HepG2 (cell line): ENCODE measurements at regions not wholly inside any gene's neighbourhood (a gene's known extent, or its start where the extent isn't known, plus 50 kb on each side); places are given as distances from the start of the nearest gene placed in this dataset.

ENCODE experiments used
- CREM ChIP-seq, 2 experiments: sonication (generic) in 1 of 2; formaldehyde crosslinking in 1 of 2; IDR thresholded peaks; 2 replicates each; pipeline versions ENCODE4 v1.4.0 to v1.6.1; 2016 to 2020; ENCODE audit warnings: antibody characterized with exemption in 1 of 2, mild to moderate bottlenecking in 1 of 2, missing genetic modification reagents in 1 of 2
- FOXA1 ChIP-seq, 2 experiments: fragments of 450-650 bp in 1 of 2; sonication (generic) in 1 of 2; formaldehyde crosslinking in 1 of 2; IDR thresholded peaks; 2 replicates each; pipeline versions ENCODE4 v1.4.0 to v1.6.1; 2016 to 2020; ENCODE audit warnings: missing genetic modification reagents in 1 of 2
- FOXC1 ChIP-seq: sonication (generic); formaldehyde crosslinking; IDR thresholded peaks from 2 replicates; pipeline ENCODE4 v1.8.0; 2022; ENCODE audit warnings: mild to moderate bottlenecking, missing genetic modification reagents, borderline replicate concordance
- GTF2F1 ChIP-seq: fragments of 150-350 bp; IDR thresholded peaks from 2 replicates; pipeline ENCODE4 v1.6.1; 2014; ENCODE audit warnings: low read length
- HDAC1 ChIP-seq: sonication (generic); formaldehyde crosslinking; IDR thresholded peaks from 2 replicates; pipeline ENCODE4 v1.5.1; 2020; ENCODE audit warnings: mild to moderate bottlenecking, missing genetic modification reagents
- KDM6A ChIP-seq: IDR thresholded peaks from 2 replicates; pipeline ENCODE4 v1.6.1; 2016; ENCODE audit warnings: low read depth
- LCORL ChIP-seq, 2 experiments: fragments of 450-650 bp in 1 of 2; sonication (generic) in 1 of 2; formaldehyde crosslinking in 1 of 2; IDR thresholded peaks; 2 replicates each; pipeline versions ENCODE4 v1.5.0 to v1.6.1; 2017 to 2020; ENCODE audit warnings: antibody characterized with exemption in 1 of 2, missing genetic modification reagents in 1 of 2
- PCBP2 ChIP-seq: fragments of 200-400 bp; formaldehyde crosslinking; optimal IDR thresholded peaks from 2 replicates; pipeline ENCODE3; 2018; ENCODE audit warnings: low read length, low read depth; ENCODE audit not compliant: poor library complexity, severe bottlenecking
- PITX1 ChIP-seq: sonication (generic); formaldehyde crosslinking; IDR thresholded peaks from 2 replicates; pipeline ENCODE4 v1.5.1; 2020; ENCODE audit warnings: mild to moderate bottlenecking, missing genetic modification reagents
- SATB2 ChIP-seq: sonication (generic); formaldehyde crosslinking; IDR thresholded peaks from 2 replicates; pipeline ENCODE4 v1.5.0; 2020; ENCODE audit warnings: missing genetic modification reagents
- TRIM24 ChIP-seq: sonication (generic); formaldehyde crosslinking; IDR thresholded peaks from 2 replicates; pipeline ENCODE4 v1.8.0; 2022; ENCODE audit warnings: mild to moderate bottlenecking, missing genetic modification reagents
- ZNF614 ChIP-seq: IDR thresholded peaks from 2 replicates; pipeline ENCODE4 v1.6.1; 2018; ENCODE audit warnings: missing biosample characterization, missing genetic modification reagents, inconsistent platforms, borderline replicate concordance
- ZNF674 ChIP-seq: sonication (generic); formaldehyde crosslinking; IDR thresholded peaks from 2 replicates; pipeline ENCODE4 v1.5.0; 2020; ENCODE audit warnings: low read depth, mild to moderate bottlenecking, missing genetic modification reagents
- TF ChIP-seq, protein P1 (sequence below), 2 experiments: sonication (generic) in 1 of 2; formaldehyde crosslinking in 1 of 2; IDR thresholded peaks; 2 replicates each; pipeline versions ENCODE4 v1.4.0 to v1.6.1; 2018 to 2020; ENCODE audit warnings: missing genetic modification reagents in 2 of 2, borderline replicate concordance in 1 of 2, low read depth in 1 of 2, mild to moderate bottlenecking in 1 of 2, missing biosample characterization in 1 of 2
- TF ChIP-seq, protein P2 (sequence below): sonication (generic); formaldehyde crosslinking; IDR thresholded peaks from 2 replicates; pipeline ENCODE4 v1.4.0; 2020; ENCODE audit warnings: missing genetic modification reagents
- TF ChIP-seq, protein P3 (sequence below): sonication (generic); formaldehyde crosslinking; IDR thresholded peaks from 2 replicates; pipeline ENCODE4 v1.5.0; 2020; ENCODE audit warnings: mild to moderate bottlenecking, missing genetic modification reagents
- TF ChIP-seq, protein P4 (sequence below): sonication (generic); formaldehyde crosslinking; IDR thresholded peaks from 2 replicates; pipeline ENCODE4 v1.5.0; 2020; ENCODE audit warnings: missing genetic modification reagents, mild to moderate bottlenecking, borderline replicate concordance
- TF ChIP-seq, protein P5 (sequence below): sonication (generic); formaldehyde crosslinking; IDR thresholded peaks from 2 replicates; pipeline ENCODE4 v1.9.0; 2022; ENCODE audit warnings: low read depth, missing genetic modification reagents

DNA sequence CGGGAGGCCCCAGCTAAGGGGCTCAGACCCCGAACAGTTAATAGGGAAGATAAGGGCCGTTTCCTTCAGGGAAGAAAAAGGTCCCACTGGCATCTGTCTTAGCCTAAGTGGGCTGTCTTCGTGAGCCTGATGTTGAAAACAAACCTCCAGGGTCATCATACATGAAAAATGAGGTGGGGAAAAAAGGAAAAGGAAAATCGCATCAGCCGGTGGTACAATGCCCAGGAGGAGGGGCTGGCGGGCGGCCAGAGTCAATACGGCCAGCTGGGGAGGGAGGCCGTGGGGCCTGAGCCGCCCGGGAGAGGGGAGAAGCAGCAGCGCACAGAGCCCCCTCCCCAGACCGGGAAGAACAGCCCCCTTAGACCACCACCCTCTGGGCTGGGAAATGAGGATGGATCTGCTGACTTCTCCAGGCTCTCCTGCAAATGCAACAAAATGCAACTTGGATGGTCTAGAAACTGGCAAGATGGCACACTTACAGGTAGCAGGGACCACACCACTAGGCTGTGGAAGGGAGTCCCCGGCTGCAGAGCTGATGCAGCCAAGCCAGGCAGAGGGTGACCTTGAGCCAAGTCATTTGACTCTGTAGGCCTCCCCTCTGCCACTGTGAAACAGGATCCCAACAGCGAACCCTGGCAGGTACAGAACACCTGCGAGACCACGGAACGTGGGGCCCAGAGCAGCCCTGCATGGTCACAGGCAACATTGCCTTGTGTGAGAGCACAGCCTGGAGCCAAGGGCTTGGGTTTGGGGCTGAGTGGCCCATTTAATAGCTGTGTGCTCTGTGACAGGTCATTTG lies 448.5 kb downstream of the SOX9 start (continued):
- TF ChIP-seq ZNF614 (peak; percentile 41; the same call in 1 of the 2 replicates), TRIM24 (CRISPR knock-in tag) (no peak), HDAC1 (CRISPR knock-in tag) (peak; percentile 52; the same call in 1 of the 2 replicates), KDM6A (CRISPR knock-in tag) (no peak), FOXA1 (IDR thresholded peaks at IDR 0.05) (no peak), FOXA1 (CRISPR knock-in tag; IDR thresholded peaks at IDR 0.05) (peak; percentile 74), CREM (IDR thresholded peaks at IDR 0.05) (no peak), CREM (CRISPR knock-in tag; IDR thresholded peaks at IDR 0.05) (no peak), ZNF674 (CRISPR knock-in tag) (no peak), LCORL (IDR thresholded peaks at IDR 0.05) (no peak), LCORL (CRISPR knock-in tag; IDR thresholded peaks at IDR 0.05) (no peak), SATB2 (no peak), PCBP2 (no peak), GTF2F1 (no peak), PITX1 (CRISPR knock-in tag) (no peak; the same call in 1 of the 2 replicates), FOXC1 (CRISPR knock-in tag) (no peak)
- TF ChIP-seq, protein P1, sequence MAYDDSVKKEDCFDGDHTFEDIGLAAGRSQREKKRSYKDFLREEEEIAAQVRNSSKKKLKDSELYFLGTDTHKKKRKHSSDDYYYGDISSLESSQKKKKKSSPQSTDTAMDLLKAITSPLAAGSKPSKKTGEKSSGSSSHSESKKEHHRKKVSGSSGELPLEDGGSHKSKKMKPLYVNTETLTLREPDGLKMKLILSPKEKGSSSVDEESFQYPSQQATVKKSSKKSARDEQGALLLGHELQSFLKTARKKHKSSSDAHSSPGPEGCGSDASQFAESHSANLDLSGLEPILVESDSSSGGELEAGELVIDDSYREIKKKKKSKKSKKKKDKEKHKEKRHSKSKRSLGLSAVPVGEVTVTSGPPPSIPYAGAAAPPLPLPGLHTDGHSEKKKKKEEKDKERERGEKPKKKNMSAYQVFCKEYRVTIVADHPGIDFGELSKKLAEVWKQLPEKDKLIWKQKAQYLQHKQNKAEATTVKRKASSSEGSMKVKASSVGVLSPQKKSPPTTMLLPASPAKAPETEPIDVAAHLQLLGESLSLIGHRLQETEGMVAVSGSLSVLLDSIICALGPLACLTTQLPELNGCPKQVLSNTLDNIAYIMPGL (CRISPR knock-in tag; IDR thresholded peaks at IDR 0.05; ENCODE audit: borderline replicate concordance in 1 of 2, low read depth in 1 of 2), result peak in 1 of 2 experiments; percentile 46; a peak in 1 of 4 replicates
- TF ChIP-seq, protein P2, sequence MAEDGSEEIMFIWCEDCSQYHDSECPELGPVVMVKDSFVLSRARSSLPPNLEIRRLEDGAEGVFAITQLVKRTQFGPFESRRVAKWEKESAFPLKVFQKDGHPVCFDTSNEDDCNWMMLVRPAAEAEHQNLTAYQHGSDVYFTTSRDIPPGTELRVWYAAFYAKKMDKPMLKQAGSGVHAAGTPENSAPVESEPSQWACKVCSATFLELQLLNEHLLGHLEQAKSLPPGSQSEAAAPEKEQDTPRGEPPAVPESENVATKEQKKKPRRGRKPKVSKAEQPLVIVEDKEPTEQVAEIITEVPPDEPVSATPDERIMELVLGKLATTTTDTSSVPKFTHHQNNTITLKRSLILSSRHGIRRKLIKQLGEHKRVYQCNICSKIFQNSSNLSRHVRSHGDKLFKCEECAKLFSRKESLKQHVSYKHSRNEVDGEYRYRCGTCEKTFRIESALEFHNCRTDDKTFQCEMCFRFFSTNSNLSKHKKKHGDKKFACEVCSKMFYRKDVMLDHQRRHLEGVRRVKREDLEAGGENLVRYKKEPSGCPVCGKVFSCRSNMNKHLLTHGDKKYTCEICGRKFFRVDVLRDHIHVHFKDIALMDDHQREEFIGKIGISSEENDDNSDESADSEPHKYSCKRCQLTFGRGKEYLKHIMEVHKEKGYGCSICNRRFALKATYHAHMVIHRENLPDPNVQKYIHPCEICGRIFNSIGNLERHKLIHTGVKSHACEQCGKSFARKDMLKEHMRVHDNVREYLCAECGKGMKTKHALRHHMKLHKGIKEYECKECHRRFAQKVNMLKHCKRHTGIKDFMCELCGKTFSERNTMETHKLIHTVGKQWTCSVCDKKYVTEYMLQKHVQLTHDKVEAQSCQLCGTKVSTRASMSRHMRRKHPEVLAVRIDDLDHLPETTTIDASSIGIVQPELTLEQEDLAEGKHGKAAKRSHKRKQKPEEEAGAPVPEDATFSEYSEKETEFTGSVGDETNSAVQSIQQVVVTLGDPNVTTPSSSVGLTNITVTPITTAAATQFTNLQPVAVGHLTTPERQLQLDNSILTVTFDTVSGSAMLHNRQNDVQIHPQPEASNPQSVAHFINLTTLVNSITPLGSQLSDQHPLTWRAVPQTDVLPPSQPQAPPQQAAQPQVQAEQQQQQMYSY (CRISPR knock-in tag), result no peak
- TF ChIP-seq, protein P3, sequence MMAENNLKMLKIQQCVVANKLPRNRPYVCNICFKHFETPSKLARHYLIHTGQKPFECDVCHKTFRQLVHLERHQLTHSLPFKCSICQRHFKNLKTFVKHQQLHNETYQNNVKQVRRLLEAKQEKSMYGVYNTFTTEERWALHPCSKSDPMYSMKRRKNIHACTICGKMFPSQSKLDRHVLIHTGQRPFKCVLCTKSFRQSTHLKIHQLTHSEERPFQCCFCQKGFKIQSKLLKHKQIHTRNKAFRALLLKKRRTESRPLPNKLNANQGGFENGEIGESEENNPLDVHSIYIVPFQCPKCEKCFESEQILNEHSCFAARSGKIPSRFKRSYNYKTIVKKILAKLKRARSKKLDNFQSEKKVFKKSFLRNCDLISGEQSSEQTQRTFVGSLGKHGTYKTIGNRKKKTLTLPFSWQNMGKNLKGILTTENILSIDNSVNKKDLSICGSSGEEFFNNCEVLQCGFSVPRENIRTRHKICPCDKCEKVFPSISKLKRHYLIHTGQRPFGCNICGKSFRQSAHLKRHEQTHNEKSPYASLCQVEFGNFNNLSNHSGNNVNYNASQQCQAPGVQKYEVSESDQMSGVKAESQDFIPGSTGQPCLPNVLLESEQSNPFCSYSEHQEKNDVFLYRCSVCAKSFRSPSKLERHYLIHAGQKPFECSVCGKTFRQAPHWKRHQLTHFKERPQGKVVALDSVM (CRISPR knock-in tag), result no peak
- TF ChIP-seq, protein P4, sequence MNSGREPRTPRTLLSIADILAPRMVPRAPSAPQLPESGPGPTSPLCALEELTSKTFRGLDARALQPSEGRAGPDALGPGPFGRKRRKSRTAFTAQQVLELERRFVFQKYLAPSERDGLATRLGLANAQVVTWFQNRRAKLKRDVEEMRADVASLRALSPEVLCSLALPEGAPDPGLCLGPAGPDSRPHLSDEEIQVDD (CRISPR knock-in tag), result no peak
- TF ChIP-seq, protein P5, sequence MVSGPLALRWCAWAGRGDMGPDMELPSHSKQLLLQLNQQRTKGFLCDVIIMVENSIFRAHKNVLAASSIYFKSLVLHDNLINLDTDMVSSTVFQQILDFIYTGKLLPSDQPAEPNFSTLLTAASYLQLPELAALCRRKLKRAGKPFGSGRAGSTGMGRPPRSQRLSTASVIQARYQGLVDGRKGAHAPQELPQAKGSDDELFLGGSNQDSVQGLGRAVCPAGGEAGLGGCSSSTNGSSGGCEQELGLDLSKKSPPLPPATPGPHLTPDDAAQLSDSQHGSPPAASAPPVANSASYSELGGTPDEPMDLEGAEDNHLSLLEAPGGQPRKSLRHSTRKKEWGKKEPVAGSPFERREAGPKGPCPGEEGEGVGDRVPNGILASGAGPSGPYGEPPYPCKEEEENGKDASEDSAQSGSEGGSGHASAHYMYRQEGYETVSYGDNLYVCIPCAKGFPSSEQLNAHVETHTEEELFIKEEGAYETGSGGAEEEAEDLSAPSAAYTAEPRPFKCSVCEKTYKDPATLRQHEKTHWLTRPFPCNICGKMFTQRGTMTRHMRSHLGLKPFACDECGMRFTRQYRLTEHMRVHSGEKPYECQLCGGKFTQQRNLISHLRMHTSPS (CRISPR knock-in tag), result no peak
